GM23338 (cell line): ENCODE measurements at regions not wholly inside any gene's neighbourhood (a gene's known extent, or its start where the extent isn't known, plus 50 kb on each side); places are given as distances from the start of the nearest gene placed in this dataset.
A peak's percentile ranks its signal among the peaks of the same experiment; 100 is the strongest.

Experiments
- ATAC-seq: fragments of 200-7000 bp; cut with Tn5 transposase; 3 replicates; pipeline ENCODE4 v1.9.1; 2020
- DNase-seq: peaks from one replicate; pipeline ENCODE4 v3.0.0-alpha.2; 2015; ENCODE audit warnings: low spot score
- H2AFZ ChIP-seq: fragments of 200-600 bp; sonication (generic); 2 replicates; pipeline ENCODE4 v1.8.0; 2016; ENCODE audit warnings: antibody characterized with exemption, mild to moderate bottlenecking, moderate library complexity
- H3F3A ChIP-seq: fragments of 200-600 bp; sonication (generic); replicated peaks from 2 replicates; pipeline ENCODE4 v1.8.0; 2017; ENCODE audit warnings: antibody characterized with exemption, mixed run types, low read depth
- H3K27ac ChIP-seq: fragments of 200-600 bp; sonication (generic); 2 replicates; pipeline ENCODE4 v1.6.1; 2016; ENCODE audit warnings: low read depth
- H3K27me3 ChIP-seq: fragments of 200-600 bp; sonication (generic); 2 replicates; pipeline ENCODE4 v1.8.0; 2016; ENCODE audit warnings: mild to moderate bottlenecking, mixed run types, moderate library complexity; ENCODE audit not compliant: insufficient read depth
- H3K36me3 ChIP-seq: fragments of 200-600 bp; sonication (generic); 2 replicates; pipeline ENCODE4 v1.8.0; 2016; ENCODE audit warnings: mild to moderate bottlenecking; ENCODE audit not compliant: insufficient read depth
- H3K4me1 ChIP-seq: fragments of 200-600 bp; sonication (generic); 2 replicates; pipeline ENCODE4 v1.8.0; 2016; ENCODE audit warnings: mild to moderate bottlenecking, moderate library complexity; ENCODE audit not compliant: insufficient read depth
- H3K4me2 ChIP-seq: fragments of 200-600 bp; sonication (generic); 2 replicates; pipeline ENCODE4 v1.7.1; 2017; ENCODE audit warnings: mixed run types
- H3K4me3 ChIP-seq: fragments of 200-600 bp; sonication (generic); 2 replicates; pipeline ENCODE4 v1.6.1; 2016; ENCODE audit warnings: mixed run types
- H3K79me2 ChIP-seq: fragments of 200-600 bp; sonication (generic); replicated peaks from 2 replicates; pipeline ENCODE4 v1.8.0; 2017; ENCODE audit warnings: mild to moderate bottlenecking; ENCODE audit not compliant: insufficient read depth
- H3K9me2 ChIP-seq: fragments of 200-600 bp; sonication (generic); 2 replicates; pipeline ENCODE4 v1.8.0; 2017; ENCODE audit not compliant: insufficient read depth
- H4K20me1 ChIP-seq: fragments of 200-600 bp; sonication (generic); replicated peaks from 2 replicates; pipeline ENCODE4 v1.8.0; 2017; ENCODE audit warnings: mild to moderate bottlenecking; ENCODE audit not compliant: insufficient read depth
- H3K27ac Mint-ChIP-seq: 2 replicates; pipeline ENCODE4 v1.8.0; 2020; ENCODE audit warnings: inconsistent platforms, mild to moderate bottlenecking, moderate library complexity, mixed read lengths
- H3K27me3 Mint-ChIP-seq: 3 replicates; pipeline ENCODE4 v1.8.0; 2022; ENCODE audit warnings: low read depth, mild to moderate bottlenecking, moderate library complexity, mixed read lengths, inconsistent platforms; ENCODE audit not compliant: insufficient read depth, poor library complexity
- H3K36me3 Mint-ChIP-seq: 3 replicates; pipeline ENCODE4 v1.8.0; 2021; ENCODE audit warnings: low read depth, mild to moderate bottlenecking, inconsistent platforms, moderate library complexity, mixed read lengths
- H3K4me1 Mint-ChIP-seq: 3 replicates; pipeline ENCODE4 v1.8.0; 2020; ENCODE audit warnings: mild to moderate bottlenecking, inconsistent platforms, mixed read lengths
- H3K4me3 Mint-ChIP-seq: 3 replicates; pipeline ENCODE4 v1.8.0; 2021; ENCODE audit warnings: moderate library complexity, mild to moderate bottlenecking, inconsistent platforms, mixed read lengths
- H3K9me3 Mint-ChIP-seq: 3 replicates; pipeline ENCODE4 v1.8.0; 2020; ENCODE audit warnings: moderate library complexity, mild to moderate bottlenecking, inconsistent platforms, mixed read lengths
- CTCF ChIP-seq, 2 experiments: fragments of 200-600 bp in 1 of 2; sonication (generic) in 1 of 2; conservative IDR thresholded peaks; 2 replicates each; pipeline versions ENCODE4 v1.5.1 to v1.6.1; 2016 to 2017; ENCODE audit warnings: antibody characterized with exemption in 2 of 2, low read depth in 2 of 2, mild to moderate bottlenecking in 2 of 2, moderate library complexity in 1 of 2
- EZH2 ChIP-seq: fragments of 200-600 bp; sonication (generic); IDR thresholded peaks from one replicate; pipeline ENCODE4 v1.8.0; 2017; ENCODE audit warnings: antibody characterized with exemption, mild to moderate bottlenecking, low read depth; ENCODE audit not compliant: unreplicated experiment
- EZH2phosphoT487 ChIP-seq: fragments of 200-600 bp; sonication (generic); IDR thresholded peaks from one replicate; pipeline ENCODE4 v1.8.1; 2018; ENCODE audit warnings: antibody characterized with exemption; ENCODE audit not compliant: unreplicated experiment
- POLR2AphosphoS5 ChIP-seq: IDR thresholded peaks from 2 replicates; pipeline ENCODE4 v1.6.1; 2016; ENCODE audit warnings: antibody characterized with exemption, low read depth
- REST ChIP-seq: IDR thresholded peaks from one replicate; pipeline ENCODE4 v1.6.1; 2018; ENCODE audit warnings: antibody characterized with exemption; ENCODE audit not compliant: unreplicated experiment
- ZNF331 ChIP-seq: fragments of 250-450 bp; sonication (Bioruptor Pico); IDR thresholded peaks from 2 replicates; pipeline ENCODE4 v1.5.0; 2020; ENCODE audit warnings: low read depth, mild to moderate bottlenecking, moderate library complexity
- TF ChIP-seq, protein P1 (sequence below): IDR thresholded peaks from 2 replicates; pipeline ENCODE4 v1.6.1; 2016; ENCODE audit warnings: antibody characterized with exemption

DNA sequence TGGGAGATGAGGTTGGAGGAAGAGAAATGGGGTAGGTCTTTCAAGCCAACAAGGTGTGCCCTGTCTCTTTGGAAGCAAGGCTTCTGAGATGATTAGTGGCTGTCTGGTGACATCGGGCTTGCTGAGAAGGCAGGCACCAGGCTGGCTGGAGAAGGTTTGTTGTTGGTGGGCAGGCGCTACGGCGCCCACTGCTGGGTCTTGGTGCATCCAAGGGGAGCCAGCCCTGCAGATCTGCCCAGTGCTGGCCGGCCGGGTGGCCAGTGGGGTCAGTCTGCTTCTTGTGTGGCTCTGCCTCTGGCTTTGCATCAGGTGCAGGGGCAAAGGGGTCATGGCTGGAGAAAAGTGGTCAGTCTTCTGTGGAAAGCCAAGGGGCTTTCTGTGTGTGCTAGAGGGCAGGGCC is 126.2 kb downstream of the TLR5 start:
- H3K4me2 ChIP-seq, result no peak overlapping the region
- ATAC-seq, result peak; percentile 10
- Mint-ChIP-seq H3K9me3 (peaks cover 11% of the 10 kb centered on the region), H3K27me3 (peaks cover 29% of the 10 kb centered on the region), H3K36me3 (peaks cover 78% of the 10 kb centered on the region), H3K4me3 (no peak overlapping the region; the same call in 2 of the 3 replicates), H3K4me1 (peaks cover 43% of the 10 kb centered on the region), H3K27ac (no peak overlapping the region)
- no peaks in the 10 kb centered on the region for H3K9me2 ChIP-seq
- H2AFZ ChIP-seq, result no peak overlapping the region
- H3K36me3 ChIP-seq, result peaks cover 32% of the 10 kb centered on the region
- peaks cover 79% of the 10 kb centered on the region for H3F3A ChIP-seq
- peaks cover 40% of the 10 kb centered on the region for H3K4me1 ChIP-seq
- no peak overlapping the region for H3K4me3 ChIP-seq
- H3K79me2 ChIP-seq, result no peaks in the 10 kb centered on the region
- no peak for DNase-seq
- H3K27me3 ChIP-seq, result no peaks in the 10 kb centered on the region
- H4K20me1 ChIP-seq, result peaks cover 24% of the 10 kb centered on the region
- TF ChIP-seq CTCF (conservative IDR thresholded peaks at IDR 0.05; ENCODE audit: low read depth in 2 of 2) (peak in 1 of 2 experiments; percentile 54; a peak in 3 of 4 replicates), EZH2phosphoT487 (no peak)
- H3K27ac ChIP-seq, result no peak overlapping the region

- Mint-ChIP-seq H3K4me1 (peaks cover 46% of the 10 kb centered on the region), H3K36me3 (peaks cover 82% of the 10 kb centered on the region)
- TF ChIP-seq ZNF331 (no peak), CTCF (conservative IDR thresholded peaks at IDR 0.05; ENCODE audit: low read depth in 2 of 2) (no peak), POLR2AphosphoS5 (no peak), EZH2 (no peak), REST (no peak)
- TF ChIP-seq, protein P1, sequence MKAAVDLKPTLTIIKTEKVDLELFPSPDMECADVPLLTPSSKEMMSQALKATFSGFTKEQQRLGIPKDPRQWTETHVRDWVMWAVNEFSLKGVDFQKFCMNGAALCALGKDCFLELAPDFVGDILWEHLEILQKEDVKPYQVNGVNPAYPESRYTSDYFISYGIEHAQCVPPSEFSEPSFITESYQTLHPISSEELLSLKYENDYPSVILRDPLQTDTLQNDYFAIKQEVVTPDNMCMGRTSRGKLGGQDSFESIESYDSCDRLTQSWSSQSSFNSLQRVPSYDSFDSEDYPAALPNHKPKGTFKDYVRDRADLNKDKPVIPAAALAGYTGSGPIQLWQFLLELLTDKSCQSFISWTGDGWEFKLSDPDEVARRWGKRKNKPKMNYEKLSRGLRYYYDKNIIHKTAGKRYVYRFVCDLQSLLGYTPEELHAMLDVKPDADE, result no peak
These were observed 125.8 kb downstream of the TLR5 start for GRCh38 chr1:223017291-223017690.

More at GRCh38 chr1:223017291-223017690, 125.8 kb downstream of the TLR5 start:
- Histone ChIP-seq H3K9me2 (no peaks in the 10 kb centered on the region), H3K4me1 (peaks cover 40% of the 10 kb centered on the region), H4K20me1 (peaks cover 25% of the 10 kb centered on the region), H3K27ac (peak overlapping the region; percentile 64; the same call in 1 of the 2 replicates), H3F3A (peaks cover 83% of the 10 kb centered on the region), H3K27me3 (no peaks in the 10 kb centered on the region), H3K36me3 (peaks cover 32% of the 10 kb centered on the region), H2AFZ (no peak overlapping the region), H3K4me3 (no peak overlapping the region), H3K4me2 (no peak overlapping the region), H3K79me2 (no peaks in the 10 kb centered on the region)
- Mint-ChIP-seq H3K27ac (peak overlapping the region; percentile 38), H3K9me3 (peaks cover 11% of the 10 kb centered on the region), H3K4me3 (no peak overlapping the region), H3K27me3 (peaks cover 32% of the 10 kb centered on the region)
- DNase-seq, result no peak
- no peak; the same call in 2 of the 3 replicates for ATAC-seq
